Psoas muscle (tissue), 7 donors: ENCODE measurements at regions not wholly inside any gene's neighbourhood (a gene's known extent, or its start where the extent isn't known, plus 50 kb on each side); places are given as distances from the start of the nearest gene placed in this dataset.

Source experiments
- ATAC-seq, 4 donors: fragments of 200-7000 bp; cut with Tn5 transposase; one replicate each; pipeline ENCODE4 v1.9.1; 2020; ENCODE audit warnings: moderate library complexity in 3 of 4, mild to moderate bottlenecking in 2 of 4
- DNase-seq, 2 donors: peaks; one replicate each; pipeline ENCODE4 v3.0.0-alpha.2; 2020
- H3K27ac ChIP-seq: fragments of 200-600 bp; one replicate; pipeline ENCODE4 v1.8.0; 2022
- H3K27me3 ChIP-seq, 3 donors: fragments of 200-600 bp in 1 of 3; one replicate each; pipeline versions ENCODE4 v1.6.1 to v1.8.0; 2013 to 2022; ENCODE audit warnings: low read length in 2 of 3, mild to moderate bottlenecking in 2 of 3, moderate library complexity in 1 of 3; ENCODE audit not compliant: insufficient read depth in 3 of 3
- H3K36me3 ChIP-seq, 2 donors: fragments of 200-600 bp in 1 of 2; one replicate each; pipeline versions ENCODE4 v1.6.1 to v1.8.0; 2013 to 2022; ENCODE audit warnings: low read depth in 1 of 2, mild to moderate bottlenecking in 1 of 2, moderate library complexity in 1 of 2; ENCODE audit not compliant: insufficient read depth in 1 of 2
- H3K4me1 ChIP-seq: fragments of 200-600 bp; one replicate; pipeline ENCODE4 v1.8.0; 2022
- H3K4me3 ChIP-seq: fragments of 200-600 bp; one replicate; pipeline ENCODE4 v1.8.0; 2022; ENCODE audit warnings: mild to moderate bottlenecking
- H3K9me3 ChIP-seq: fragments of 200-600 bp; one replicate; pipeline ENCODE4 v1.8.0; 2022
- CTCF ChIP-seq: fragments of 200-600 bp; IDR thresholded peaks from one replicate; pipeline ENCODE4 v1.8.0; 2022; ENCODE audit warnings: antibody characterized with exemption
- WGBS, 3 donors: extraction: QIAGEN DNeasy Blood & Tissue Kit; methylation state at CpG; one replicate each; pipeline versions ENCODE4 v1.1.6 to v1.1.7; 2013; 5-methylcytosine and 5-hydroxymethylcytosine counted together
- intact Hi-C, 2 donors: fragments of 100-400 bp; cut with DNase I; formaldehyde crosslinking; loops; one replicate each; pipeline versions ENCODE4 v1.11.0 to v1.14.2; 2022
- donor health status: healthy with polysubstance abuse.
- donor health status: DM: no; HTN: no; CAD: no; lungs with moderate emphysema.
- donor health status: Bipolar disorder and iron deficiency.
- donor health status: healthy.
- donor health status: DM: yes; HTN: yes; CAD: no.
- donor health status: DM: no; HTN: no; CAD: no.
- donor health status: DM: yes; HTN: yes; CAD: no.

- ATAC-seq (no peak), DNase-seq (no peak)
- intact Hi-C loops: no loop called here
Measured at GRCh38 chr2:177051278-177051677, 161.3 kb upstream of the HNRNPA3 start.

GRCh38 chr2:177052471-177052870 lies 160.1 kb upstream of the HNRNPA3 start:
- no peak for TF ChIP-seq CTCF
- Histone ChIP-seq H3K27me3 (no peaks in the 10 kb centered on the region), H3K36me3 (no peaks in the 10 kb centered on the region), H3K27ac (no peak overlapping the region), H3K4me3 (no peak overlapping the region), H3K4me1 (no peaks in the 10 kb centered on the region), H3K9me3 (no peaks in the 10 kb centered on the region)
- intact Hi-C loops: no loop called here
- no peak for ATAC-seq
- no peak for DNase-seq
- WGBS, 3 donors: 58 to 72% (median 59%) methylated on average over 4 of the region's 4 CpGs

More at GRCh38 chr2:177051278-177051677, 161.3 kb upstream of the HNRNPA3 start:
- 55 to 56% (median 56%) methylated on average over 1 of the region's 1 CpG for WGBS, 3 donors
- Histone ChIP-seq H3K9me3 (no peaks in the 10 kb centered on the region), H3K36me3 (no peaks in the 10 kb centered on the region), H3K4me3 (no peak overlapping the region), H3K4me1 (no peaks in the 10 kb centered on the region), H3K27me3 (no peaks in the 10 kb centered on the region), H3K27ac (no peak overlapping the region)
- no peak for TF ChIP-seq CTCF

- DNase-seq (no peak), ATAC-seq (no peak)
- Histone ChIP-seq H3K4me3 (no peak overlapping the region), H3K9me3 (no peaks in the 10 kb centered on the region), H3K27ac (no peak overlapping the region), H3K27me3 (no peaks in the 10 kb centered on the region), H3K4me1 (no peaks in the 10 kb centered on the region), H3K36me3 (no peaks in the 10 kb centered on the region)
- intact Hi-C loops: no loop called here
- 46 to 74% (median 59%) methylated on average over 3 of the region's 3 CpGs for WGBS, 3 donors
- TF ChIP-seq CTCF: no peak
Measured at GRCh38 chr2:177053038-177053437, 159.6 kb upstream of the HNRNPA3 start.

- Histone ChIP-seq H3K36me3 (no peaks in the 10 kb centered on the region), H3K4me3 (no peak overlapping the region), H3K9me3 (no peaks in the 10 kb centered on the region), H3K27ac (no peak overlapping the region), H3K27me3 (no peaks in the 10 kb centered on the region), H3K4me1 (no peaks in the 10 kb centered on the region)
- TF ChIP-seq CTCF: no peak
- 32 to 88% (median 81%) methylated on average over 1 of the region's 1 CpG for WGBS, 3 donors
- DNase-seq: no peak
- intact Hi-C loops: no loop called here
- ATAC-seq: no peak
Measured at GRCh38 chr2:177053716-177054115, 158.9 kb upstream of the HNRNPA3 start.

- no peaks in the 10 kb centered on the region for H3K36me3 ChIP-seq
- ATAC-seq (no peak), DNase-seq (no peak)
- no peaks in the 10 kb centered on the region for H3K27me3 ChIP-seq
- H3K27ac ChIP-seq: no peak overlapping the region
- no peaks in the 10 kb centered on the region for H3K4me1 ChIP-seq
- no peak overlapping the region for H3K4me3 ChIP-seq
- TF ChIP-seq CTCF: no peak
- WGBS, 3 donors: 29 to 51% (median 36%) methylated on average over 5 of the region's 5 CpGs
- H3K9me3 ChIP-seq: no peaks in the 10 kb centered on the region
- intact Hi-C loops: no loop called here
Measured at GRCh38 chr2:177056481-177056929, 156.1 kb upstream of the HNRNPA3 start.
